ENCODE measurements at regions not wholly inside any gene's neighbourhood (a gene's known extent, or its start where the extent isn't known, plus 50 kb on each side); places are given as distances from the start of the nearest gene placed in this dataset.

GRCh38 chr2:193847991-193848390 lies 1653.3 kb upstream of the TMEFF2 start:
- DNase-seq (ENCODE audit: low spot score in 2 of 2), result no peak
- intact Hi-C loops (cut with DNase I; ENCODE audit: low total_unique reads), result no loop called here
- 75 to 83% methylated on average over 6 of the region's 6 CpGs for WGBS, 2 donors
- no peak overlapping the region for H3K4me3 ChIP-seq (ENCODE audit: low read depth, poor library complexity, severe bottlenecking)
- no peak for TF ChIP-seq CTCF (IDR thresholded peaks at IDR 0.05)
- TF ChIP-seq POLR2A (IDR thresholded peaks at IDR 0.05), result no peak

- TF ChIP-seq CTCF (IDR thresholded peaks at IDR 0.05), result no peak
- WGBS, 2 donors, result 38 to 54% methylated on average over 3 of the region's 3 CpGs
- intact Hi-C loops (cut with DNase I; ENCODE audit: low total_unique reads), result no loop called here
- no peak overlapping the region for H3K4me3 ChIP-seq (ENCODE audit: low read depth, poor library complexity, severe bottlenecking)
- DNase-seq (ENCODE audit: low spot score in 2 of 2), result no peak
Measured at GRCh38 chr2:193847130-193847529, 1652.4 kb upstream of the TMEFF2 start.

GRCh38 chr2:193845604-193846003 lies 1650.9 kb upstream of the TMEFF2 start:
- no peak for TF ChIP-seq POLR2A (IDR thresholded peaks at IDR 0.05)
- TF ChIP-seq CTCF (IDR thresholded peaks at IDR 0.05), result no peak
- 58 to 68% methylated on average over 1 of the region's 1 CpG for WGBS, 2 donors
- H3K4me3 ChIP-seq (ENCODE audit: low read depth, poor library complexity, severe bottlenecking), result no peak overlapping the region
- no peak for DNase-seq (ENCODE audit: low spot score in 2 of 2)
- intact Hi-C loops (cut with DNase I; ENCODE audit: low total_unique reads), result no loop called here

- intact Hi-C loops (cut with DNase I; ENCODE audit: low total_unique reads), result no loop called here
- no peak for DNase-seq (ENCODE audit: low spot score in 2 of 2)
- TF ChIP-seq CTCF (IDR thresholded peaks at IDR 0.05) (no peak), POLR2A (IDR thresholded peaks at IDR 0.05) (no peak)
- H3K4me3 ChIP-seq (ENCODE audit: low read depth, poor library complexity, severe bottlenecking), result no peak overlapping the region
- WGBS, 2 donors, result 82 to 91% methylated on average over 3 of the region's 3 CpGs
Measured at GRCh38 chr2:193843675-193844074, 1648.9 kb upstream of the TMEFF2 start.

GRCh38 chr2:193841384-193842150 lies 1646.8 kb upstream of the TMEFF2 start:
- WGBS, 2 donors, result 53% methylated on average over 3 of the region's 3 CpGs
- DNase-seq (ENCODE audit: low spot score in 2 of 2), result no peak
- intact Hi-C loops (cut with DNase I; ENCODE audit: low total_unique reads), result no loop called here
- H3K4me3 ChIP-seq (ENCODE audit: low read depth, poor library complexity, severe bottlenecking), result no peak overlapping the region
- no peak for TF ChIP-seq POLR2A (IDR thresholded peaks at IDR 0.05)
- TF ChIP-seq CTCF (IDR thresholded peaks at IDR 0.05), result no peak

Measured in lower leg skin (tissue), 4 donors.